ENCODE measurements at regions not wholly inside any gene's neighbourhood (a gene's known extent, or its start where the extent isn't known, plus 50 kb on each side); places are given as distances from the start of the nearest gene placed in this dataset.
A peak's percentile ranks its signal among the peaks of the same experiment; 100 is the strongest.

- DNase-seq (ENCODE audit: low read depth), result no peak
Measured at GRCh38 chr11:114758627-114759026, 80.3 kb downstream of the NXPE2 start.

DNA sequence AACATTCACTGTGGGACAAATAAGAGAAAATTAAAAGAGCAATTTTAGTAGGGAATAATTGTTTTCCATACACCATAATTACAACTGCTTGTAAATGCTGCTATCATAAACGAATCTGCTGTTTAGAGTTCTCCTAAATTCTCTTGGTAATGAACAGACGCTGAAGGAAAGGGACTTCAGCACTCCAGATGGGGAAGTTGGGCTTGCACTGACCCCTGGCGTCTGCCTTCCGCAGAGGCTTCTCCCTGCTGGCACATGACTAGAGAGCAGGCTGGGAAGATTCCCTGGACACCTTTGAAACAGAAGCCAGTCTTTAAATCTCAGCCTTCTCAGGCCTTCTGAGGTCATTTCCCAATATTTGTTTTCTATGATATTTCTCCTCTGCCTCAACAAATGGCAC is 84.1 kb downstream of the NXPE2 start:
- DNase-seq (ENCODE audit: low read depth), result peak; percentile 29

- no peak for DNase-seq (ENCODE audit: low read depth)
Measured at GRCh38 chr11:114764563-114764962, 86.2 kb downstream of the NXPE2 start.

- DNase-seq (ENCODE audit: low read depth), result no peak
Measured at GRCh38 chr11:114771172-114771571, 92.8 kb downstream of the NXPE2 start.

GRCh38 chr11:114773541-114774338 is 95.4 kb downstream of the NXPE2 start:
- no peak for DNase-seq (ENCODE audit: low read depth)

- DNase-seq (ENCODE audit: low read depth), result peak; percentile 15
Measured at GRCh38 chr11:114774599-114775361, 96.5 kb downstream of the NXPE2 start.

DNA sequence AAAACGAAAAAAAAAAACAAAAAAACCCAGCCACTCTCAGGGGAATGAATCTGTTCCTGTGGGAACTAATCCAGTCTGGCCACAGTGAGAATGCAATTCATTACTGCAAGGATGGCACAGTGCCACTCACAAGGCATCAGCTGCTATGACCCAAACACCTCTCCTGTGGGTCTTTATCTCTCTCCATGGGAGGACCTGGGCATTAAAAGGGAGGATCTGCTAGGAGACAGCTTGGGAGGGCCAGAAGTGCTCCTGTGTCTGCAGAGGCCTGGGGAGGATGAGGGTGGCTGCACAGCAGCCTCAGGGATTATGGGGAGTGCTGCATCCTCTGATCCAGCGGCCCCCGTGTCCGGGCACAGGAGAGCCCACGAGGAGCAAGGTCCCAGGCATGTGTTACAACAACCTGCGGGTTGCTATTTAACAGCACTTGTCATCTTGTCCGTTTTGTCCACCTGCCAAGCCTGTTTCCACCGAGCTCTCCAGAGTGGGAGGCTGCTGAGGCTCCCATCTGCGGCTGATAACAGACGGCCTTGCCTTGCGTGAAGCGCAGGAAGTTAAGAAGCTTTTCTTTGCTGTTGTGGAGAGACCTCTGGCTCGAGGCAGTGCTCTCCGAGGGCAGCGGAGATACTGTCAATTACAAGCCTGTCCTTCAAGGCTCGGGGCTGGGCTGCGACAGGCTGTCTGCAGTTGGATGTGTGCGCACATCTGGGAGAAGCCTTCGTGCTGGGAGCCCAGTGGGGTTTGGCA is 97.7 kb downstream of the NXPE2 start:
- no peak for DNase-seq (ENCODE audit: low read depth)

- no peak for DNase-seq (ENCODE audit: low read depth)
Measured at GRCh38 chr11:114776956-114777355, 98.6 kb downstream of the NXPE2 start.

DNA sequence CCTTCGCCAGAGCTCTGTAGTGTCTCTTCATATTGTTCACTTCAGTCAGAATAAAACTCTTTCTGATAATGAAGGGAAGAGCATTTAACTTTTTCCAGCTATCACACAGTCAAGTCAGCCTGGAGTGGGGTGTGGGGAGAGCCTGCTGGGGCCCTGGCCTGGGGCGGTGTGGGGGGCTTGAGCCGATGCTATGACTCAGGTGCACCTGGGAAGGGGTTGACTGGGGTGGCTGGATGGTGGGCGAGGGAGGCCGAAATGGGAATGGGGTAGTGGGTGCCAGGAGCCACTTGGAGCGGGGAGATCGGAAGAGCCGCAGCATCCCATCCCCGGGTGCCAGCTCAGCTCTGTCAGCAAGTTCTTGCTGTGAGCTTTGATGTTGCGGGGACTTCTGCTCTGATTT is 100.9 kb downstream of the NXPE2 start:
- no peak for DNase-seq (ENCODE audit: low read depth)

DNA sequence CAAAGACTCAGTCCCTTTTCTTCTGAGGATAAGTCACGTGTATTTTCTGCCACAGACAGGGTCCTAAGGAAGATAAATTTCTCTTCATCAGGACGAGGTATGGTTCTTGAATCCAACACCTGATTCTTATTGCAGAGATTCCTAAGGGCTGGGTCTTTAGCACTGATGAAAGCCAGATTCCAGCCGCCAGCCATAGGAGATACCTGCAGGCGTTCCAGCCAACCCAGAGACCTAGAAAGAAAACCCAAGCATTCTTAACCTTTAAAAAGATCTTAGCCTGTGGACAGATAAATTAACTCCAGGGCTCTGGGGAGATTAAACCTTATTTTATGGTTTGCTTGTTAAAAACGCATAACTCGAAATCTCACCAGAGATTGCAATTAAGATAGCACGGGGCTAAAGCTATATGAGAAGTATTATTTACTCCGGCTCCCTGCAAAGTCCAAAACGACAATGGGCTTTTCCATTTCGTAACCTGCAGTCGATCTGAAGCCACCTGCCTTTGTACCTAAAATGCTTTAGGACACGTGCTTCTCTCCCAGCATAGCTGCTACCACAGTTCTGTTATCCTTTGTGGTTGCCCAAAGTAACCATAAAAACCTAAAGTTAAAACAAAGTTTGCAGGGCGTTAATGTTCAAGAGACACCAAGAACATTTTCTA is 104.5 kb downstream of the NXPE2 start:
- DNase-seq (ENCODE audit: low read depth), result no peak

GRCh38 chr11:114783805-114784204 is 105.5 kb downstream of the NXPE2 start:
- DNase-seq (ENCODE audit: low read depth), result no peak

DNA sequence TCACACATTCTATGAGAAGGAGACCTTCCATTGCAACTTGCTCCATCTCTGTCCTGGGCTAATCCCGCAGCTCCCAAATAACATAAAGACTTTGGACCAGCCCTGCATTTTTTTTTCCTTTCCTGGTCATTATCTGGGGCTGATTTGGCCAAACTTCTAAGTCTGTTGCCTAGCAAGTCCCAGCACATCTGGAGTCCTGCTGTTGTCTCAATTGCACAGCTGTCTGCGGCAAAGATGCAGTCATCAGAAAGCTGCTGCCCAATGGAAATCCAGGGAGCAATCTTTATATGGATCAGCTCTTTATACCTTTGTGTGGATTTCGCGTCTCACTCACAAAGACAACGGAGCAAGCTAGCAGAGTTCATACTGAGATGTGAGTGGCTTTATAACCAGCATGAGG is 105.9 kb downstream of the NXPE2 start:
- no peak for DNase-seq (ENCODE audit: low read depth)

DNA sequence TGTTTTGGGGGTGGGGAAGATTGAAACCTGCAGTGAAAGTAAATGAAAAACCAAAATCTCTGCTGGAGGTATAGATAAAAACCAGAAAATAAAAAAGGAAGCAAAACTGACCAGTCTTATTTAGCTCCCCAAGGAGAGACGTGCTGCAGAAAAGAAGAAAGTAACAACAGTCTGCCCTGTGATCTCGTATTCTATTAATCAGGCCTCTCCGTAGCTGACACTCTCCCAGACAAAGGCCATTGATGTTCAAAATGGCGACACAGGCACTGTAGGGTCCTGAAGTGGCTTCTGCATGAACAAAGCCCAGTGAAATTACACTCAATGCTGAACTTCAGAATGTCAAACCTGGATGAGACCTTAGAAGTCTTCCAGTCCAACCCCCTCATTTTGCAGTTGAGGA is 106.6 kb downstream of the NXPE2 start:
- DNase-seq (ENCODE audit: low read depth), result no peak

DNA sequence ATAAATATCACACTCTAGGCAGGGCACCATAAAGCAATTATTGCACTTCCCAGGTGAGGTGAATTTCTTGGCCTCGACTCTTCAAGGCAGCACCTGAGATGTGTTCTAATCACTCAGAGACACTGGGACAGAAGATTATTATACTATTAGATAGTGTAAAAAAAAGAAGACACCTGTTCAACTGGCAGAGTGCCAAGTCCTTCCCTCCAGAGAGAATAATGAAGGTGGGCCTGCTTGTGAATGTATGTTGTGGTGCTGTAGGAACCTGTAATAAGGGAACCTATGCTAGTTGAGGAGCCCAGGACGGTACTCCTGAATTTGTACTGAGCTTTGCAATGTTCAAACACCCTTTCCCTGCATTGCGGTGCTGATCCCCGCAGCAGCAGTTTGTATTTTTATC is 107.5 kb downstream of the NXPE2 start:
- DNase-seq (ENCODE audit: low read depth), result no peak

DNA sequence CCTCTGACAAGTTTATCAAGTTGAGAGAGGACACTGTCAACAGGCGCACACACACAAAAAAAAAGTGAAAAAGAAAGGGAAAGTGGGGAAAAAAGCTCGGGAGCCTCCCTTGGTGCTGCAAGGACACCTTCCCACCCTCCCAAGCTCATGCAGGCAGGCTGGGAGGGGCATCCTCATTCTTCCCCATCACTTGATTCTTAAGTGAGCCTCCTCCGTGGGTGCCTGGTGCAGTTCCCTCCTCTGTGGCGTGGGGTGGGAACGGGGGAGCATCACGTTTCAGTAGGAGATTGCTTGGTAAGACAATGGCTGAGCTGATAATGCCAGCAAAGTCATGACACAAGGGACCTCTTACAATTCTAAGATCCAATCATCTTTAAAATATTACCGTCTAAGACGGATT is 108.8 kb downstream of the NXPE2 start:
- DNase-seq (ENCODE audit: low read depth), result no peak

DNA sequence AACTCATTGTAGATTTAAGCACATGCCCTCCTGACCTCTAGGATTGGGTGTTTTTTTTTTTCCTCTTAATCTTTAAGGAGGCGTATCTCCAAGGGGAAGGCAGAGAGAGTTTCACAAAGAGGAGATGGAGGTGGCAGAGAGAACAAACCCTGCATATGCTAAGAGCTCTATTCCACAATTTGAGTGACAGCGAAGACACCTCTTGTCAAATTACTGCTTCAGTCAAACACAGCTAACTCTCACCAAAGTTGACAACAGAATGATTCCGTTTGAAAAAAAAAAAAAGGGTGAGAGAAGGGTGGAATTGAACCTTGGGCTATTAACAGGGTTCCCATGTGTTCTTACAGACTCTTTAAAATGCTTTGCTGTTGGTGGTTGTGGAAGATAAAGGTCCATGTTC is 112.6 kb downstream of the NXPE2 start:
- no peak for DNase-seq (ENCODE audit: low read depth)

DNA sequence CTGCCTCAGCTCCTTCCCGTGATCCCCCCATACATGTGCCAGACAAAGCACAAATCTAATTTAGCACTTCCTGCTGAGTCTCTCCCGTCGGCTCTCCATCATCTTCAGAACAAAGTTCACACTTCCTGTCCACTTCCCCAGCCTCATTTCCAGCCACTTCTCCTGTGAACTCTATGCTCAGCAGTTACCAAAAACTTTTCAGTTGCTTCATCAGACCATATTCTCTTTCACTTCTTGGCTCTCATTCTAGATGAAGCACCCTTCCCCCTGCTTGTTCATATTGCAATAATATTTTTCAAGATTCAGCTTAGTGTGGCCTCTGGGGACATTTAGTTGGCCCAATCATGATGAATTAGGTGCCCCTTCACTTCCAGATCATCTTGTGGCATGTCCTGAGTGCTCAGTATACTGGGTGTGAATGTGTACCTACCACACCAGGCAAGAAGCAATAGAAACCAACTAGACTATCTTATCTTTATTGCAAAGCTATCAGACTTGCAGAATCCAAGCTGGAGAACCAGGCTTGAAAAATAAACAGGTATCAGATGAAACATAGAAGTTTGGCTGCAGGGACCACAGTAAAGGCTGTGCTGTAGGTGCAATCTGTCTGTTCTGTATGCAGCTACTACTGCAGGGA is 115.8 kb downstream of the NXPE2 start:
- DNase-seq (ENCODE audit: low read depth), result no peak

DNA sequence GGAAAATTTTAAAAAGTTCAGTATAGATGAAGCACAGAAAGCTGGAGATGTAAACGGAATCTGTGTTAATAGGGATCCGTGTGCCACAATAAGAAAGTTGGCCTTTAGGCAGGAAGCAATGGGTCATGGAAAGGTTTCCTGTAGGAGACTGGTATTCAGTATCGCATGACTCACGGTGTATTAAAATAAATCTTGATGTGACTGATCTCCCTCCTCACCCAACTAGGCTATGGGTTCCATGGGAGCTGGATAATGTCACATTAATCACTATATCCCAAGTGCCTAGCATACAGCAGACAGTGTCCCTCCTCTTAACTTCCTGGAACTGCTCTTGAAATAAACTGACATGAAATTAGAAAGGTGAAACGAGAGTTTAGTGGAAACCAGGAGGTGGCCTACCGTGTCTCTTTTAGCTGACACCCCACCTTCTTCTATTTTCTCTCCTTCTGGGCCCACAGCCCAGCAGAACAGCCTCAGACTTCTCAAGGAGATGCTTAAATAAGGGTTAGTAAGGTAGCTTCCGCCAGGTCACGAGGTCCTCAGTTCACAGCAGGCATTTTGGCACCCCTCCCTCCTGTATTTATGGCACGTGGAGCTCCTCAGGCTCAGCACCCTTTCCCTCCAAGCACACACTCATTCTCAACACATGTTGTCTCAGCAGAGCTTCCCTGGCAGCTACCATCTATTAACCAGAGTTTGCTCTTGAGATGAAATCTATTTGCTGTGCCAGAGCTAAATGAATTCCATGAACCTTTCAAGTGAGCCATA is 118.8 kb downstream of the NXPE2 start:
- no peak for DNase-seq (ENCODE audit: low read depth)

GRCh38 chr11:114799476-114799875 is 121.1 kb downstream of the NXPE2 start:
- no peak for DNase-seq (ENCODE audit: low read depth)

DNA sequence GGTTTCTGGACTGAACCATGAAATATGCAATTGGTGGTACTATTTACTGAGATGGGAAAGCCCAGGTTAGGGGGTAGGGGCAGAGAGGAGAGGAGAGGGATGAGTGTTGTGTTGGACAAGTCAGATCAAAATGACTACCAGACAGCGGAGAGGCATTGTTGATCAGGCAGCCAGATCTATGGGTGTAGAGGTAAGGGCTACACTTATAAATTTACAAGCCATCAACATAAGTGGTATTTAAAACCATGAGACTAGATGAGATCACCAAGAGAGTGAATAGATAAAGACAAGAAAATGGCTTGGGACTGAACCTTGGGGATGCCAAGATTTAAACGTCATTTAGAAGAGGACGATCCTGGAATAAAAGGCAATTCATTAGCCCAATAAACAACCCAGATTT is 123.4 kb downstream of the NXPE2 start:
- DNase-seq (ENCODE audit: low read depth), result no peak

DNA sequence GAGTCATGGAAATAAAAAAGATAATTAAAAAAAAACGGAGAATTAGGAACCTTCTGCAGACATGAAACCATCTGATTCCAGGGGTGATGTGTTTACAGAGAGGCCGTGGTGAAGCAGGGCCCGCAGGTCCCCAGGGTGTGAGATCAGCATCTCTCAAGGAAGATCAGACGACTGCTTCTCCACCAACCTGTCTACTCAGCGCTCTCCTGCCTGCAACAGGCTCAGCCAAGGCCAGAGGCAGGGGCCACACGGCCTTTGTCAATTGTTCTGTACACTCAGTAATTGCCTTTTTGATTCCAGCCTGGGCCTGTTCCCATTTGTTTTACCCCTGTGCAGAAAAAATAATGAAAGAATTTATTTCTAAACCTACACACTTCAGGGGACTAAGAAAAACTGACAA is 124.6 kb downstream of the NXPE2 start:
- DNase-seq (ENCODE audit: low read depth), result no peak

Measured in LHCN-M2 (cell line).